ENCODE measurements at regions not wholly inside any gene's neighbourhood (a gene's known extent, or its start where the extent isn't known, plus 50 kb on each side); places are given as distances from the start of the nearest gene placed in this dataset.

Small RNAs in the stretch of these regions (small RNA-seq; reads per million reads assigned to genes)
- 0 reads per million in 3 donors for gene AC108120.2
